Duodenal mucosa (tissue), 2 donors: ENCODE measurements at regions not wholly inside any gene's neighbourhood (a gene's known extent, or its start where the extent isn't known, plus 50 kb on each side); places are given as distances from the start of the nearest gene placed in this dataset.
"Not testable (repeated sequence)": the region's sequence is repeated elsewhere in the genome, so short reads cannot be mapped to it uniquely, and the experiment has no call there.

ENCODE experiments used
- H3K27ac ChIP-seq: one replicate; pipeline ENCODE4 v1.7.0; 2013; ENCODE audit warnings: low read depth, low read length
- H3K27me3 ChIP-seq, 2 donors: one replicate each; pipeline ENCODE4 v1.7.0; 2013; ENCODE audit warnings: low read length in 2 of 2, control low read depth in 1 of 2; ENCODE audit not compliant: insufficient read depth in 2 of 2, control insufficient read depth in 1 of 2
- H3K36me3 ChIP-seq, 2 donors: one replicate each; pipeline ENCODE4 v1.7.0; 2013; ENCODE audit warnings: low read length in 2 of 2, control low read depth in 1 of 2; ENCODE audit not compliant: insufficient read depth in 2 of 2, control insufficient read depth in 1 of 2
- H3K4me1 ChIP-seq, 2 donors: one replicate each; pipeline ENCODE4 v1.7.0; 2013; ENCODE audit warnings: low read length in 2 of 2, control low read depth in 1 of 2; ENCODE audit not compliant: insufficient read depth in 2 of 2, control insufficient read depth in 1 of 2
- H3K4me3 ChIP-seq, 2 donors: one replicate each; pipeline ENCODE4 v1.7.0; 2013; ENCODE audit warnings: low read length in 2 of 2, low read depth in 1 of 2
- H3K9ac ChIP-seq, 2 donors: one replicate each; pipeline ENCODE4 v1.7.0; 2013; ENCODE audit warnings: low read length in 2 of 2, low read depth in 1 of 2
- H3K9me3 ChIP-seq, 2 donors: one replicate each; pipeline ENCODE4 v1.7.0; 2013; ENCODE audit warnings: low read length in 2 of 2, control low read depth in 1 of 2; ENCODE audit not compliant: control insufficient read depth in 1 of 2

- H3K4me3 ChIP-seq: no peak overlapping the region
- no peak overlapping the region for H3K27ac ChIP-seq
- H3K9me3 ChIP-seq: peaks cover 4 to 5% of the 10 kb centered on the region in 2 donors
- H3K36me3 ChIP-seq: no peaks in the 10 kb centered on the region
- no peaks in the 10 kb centered on the region for H3K27me3 ChIP-seq
- H3K9ac ChIP-seq: no peak overlapping the region
- no peaks in the 10 kb centered on the region for H3K4me1 ChIP-seq
Observed at GRCh38 chr13:59435024-59435423, 728.7 kb downstream of the DIAPH3 start.

DNA sequence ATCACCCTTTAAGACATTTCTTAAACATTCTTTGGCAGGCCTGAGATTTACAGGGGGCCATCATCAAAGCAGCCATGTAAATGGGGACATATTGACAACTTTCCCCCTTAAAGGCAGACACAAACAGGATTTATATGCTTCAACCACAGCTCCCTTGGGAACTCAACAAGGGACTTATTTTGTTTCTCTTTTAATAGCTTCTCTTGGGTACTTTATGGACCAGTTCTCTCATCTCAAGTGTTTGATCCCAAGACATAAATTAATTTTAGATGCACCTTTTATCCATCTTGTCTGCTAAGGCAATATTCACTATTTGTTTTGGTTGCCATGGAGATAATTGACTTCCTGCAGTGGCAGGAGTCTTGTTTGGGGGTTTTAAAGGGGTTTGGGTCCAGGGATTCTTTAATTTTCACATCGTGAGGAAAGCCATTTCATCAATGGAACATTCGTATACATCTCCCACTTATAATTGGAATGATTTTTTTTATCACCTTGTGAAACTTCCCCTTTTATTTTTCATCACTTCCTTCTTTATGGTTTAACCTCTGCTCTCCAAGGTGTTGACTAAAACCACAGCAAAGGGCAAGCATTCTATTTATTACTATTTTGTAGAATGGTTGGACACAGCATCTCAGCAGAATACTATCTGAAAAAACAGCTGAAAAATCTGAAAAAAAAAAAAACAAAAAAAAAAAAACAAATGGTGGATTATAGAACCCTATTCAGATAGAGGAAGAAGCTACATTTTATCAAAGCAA is 726.0 kb downstream of the DIAPH3 start:
- Histone ChIP-seq H3K9ac (no peak overlapping the region), H3K4me1 (no peaks in the 10 kb centered on the region), H3K27ac (no peak overlapping the region), H3K4me3 (no peak overlapping the region), H3K9me3 (peaks cover 0 to 5% of the 10 kb centered on the region in 2 donors), H3K27me3 (no peaks in the 10 kb centered on the region), H3K36me3 (no peaks in the 10 kb centered on the region)

GRCh38 chr13:59439776-59440428 is 723.8 kb downstream of the DIAPH3 start:
- Histone ChIP-seq H3K27ac (no peak overlapping the region), H3K27me3 (no peaks in the 10 kb centered on the region), H3K9me3 (no peaks in the 10 kb centered on the region), H3K4me1 (no peaks in the 10 kb centered on the region), H3K9ac (no peak overlapping the region), H3K36me3 (no peaks in the 10 kb centered on the region), H3K4me3 (no peak overlapping the region)

GRCh38 chr13:59441068-59441467 is 722.7 kb downstream of the DIAPH3 start:
- H3K27me3 ChIP-seq, H3K4me3 ChIP-seq: not testable (repeated sequence)

GRCh38 chr13:59441596-59442280 is 722.0 kb downstream of the DIAPH3 start:
- H3K9me3 ChIP-seq: no peaks in the 10 kb centered on the region
- no peak overlapping the region for H3K9ac ChIP-seq
- no peak overlapping the region for H3K4me3 ChIP-seq
- H3K36me3 ChIP-seq: no peaks in the 10 kb centered on the region
- no peak overlapping the region for H3K27ac ChIP-seq
- no peaks in the 10 kb centered on the region for H3K4me1 ChIP-seq
- H3K27me3 ChIP-seq: no peaks in the 10 kb centered on the region

More at GRCh38 chr13:59441068-59441467, 722.7 kb downstream of the DIAPH3 start:
- not testable (repeated sequence) for H3K36me3 ChIP-seq, H3K9ac ChIP-seq, H3K9me3 ChIP-seq, H3K4me1 ChIP-seq, H3K27ac ChIP-seq

DNA sequence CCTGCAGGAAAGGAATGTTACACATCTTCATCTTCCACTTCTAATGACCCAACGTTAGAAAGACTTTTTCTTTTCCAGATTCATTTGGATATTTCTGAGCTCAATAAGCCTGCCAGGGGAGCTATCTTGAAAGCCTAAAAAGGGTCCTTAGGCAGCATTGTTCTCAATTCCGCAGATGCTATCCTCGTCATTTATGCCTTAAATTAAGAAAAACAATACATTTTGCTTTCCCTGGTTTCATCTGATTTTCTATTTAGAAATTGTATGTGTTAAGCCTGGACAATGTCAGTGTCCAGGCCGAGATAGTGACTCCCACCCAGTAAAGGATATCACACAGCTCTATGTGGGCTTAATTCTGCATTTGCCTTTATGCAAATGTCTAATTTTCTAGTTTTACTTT is 721.3 kb downstream of the DIAPH3 start:
- H3K9me3 ChIP-seq: no peaks in the 10 kb centered on the region
- H3K9ac ChIP-seq: no peak overlapping the region
- H3K4me1 ChIP-seq: no peaks in the 10 kb centered on the region
- H3K27ac ChIP-seq: no peak overlapping the region
- no peaks in the 10 kb centered on the region for H3K36me3 ChIP-seq
- no peak overlapping the region for H3K4me3 ChIP-seq
- H3K27me3 ChIP-seq: no peaks in the 10 kb centered on the region

GRCh38 chr13:59442944-59443486 is 720.7 kb downstream of the DIAPH3 start:
- H3K27ac ChIP-seq: no peak overlapping the region
- no peak overlapping the region for H3K9ac ChIP-seq
- H3K9me3 ChIP-seq: no peaks in the 10 kb centered on the region
- no peak overlapping the region for H3K4me3 ChIP-seq
- no peaks in the 10 kb centered on the region for H3K36me3 ChIP-seq
- H3K27me3 ChIP-seq: no peaks in the 10 kb centered on the region
- no peaks in the 10 kb centered on the region for H3K4me1 ChIP-seq

DNA sequence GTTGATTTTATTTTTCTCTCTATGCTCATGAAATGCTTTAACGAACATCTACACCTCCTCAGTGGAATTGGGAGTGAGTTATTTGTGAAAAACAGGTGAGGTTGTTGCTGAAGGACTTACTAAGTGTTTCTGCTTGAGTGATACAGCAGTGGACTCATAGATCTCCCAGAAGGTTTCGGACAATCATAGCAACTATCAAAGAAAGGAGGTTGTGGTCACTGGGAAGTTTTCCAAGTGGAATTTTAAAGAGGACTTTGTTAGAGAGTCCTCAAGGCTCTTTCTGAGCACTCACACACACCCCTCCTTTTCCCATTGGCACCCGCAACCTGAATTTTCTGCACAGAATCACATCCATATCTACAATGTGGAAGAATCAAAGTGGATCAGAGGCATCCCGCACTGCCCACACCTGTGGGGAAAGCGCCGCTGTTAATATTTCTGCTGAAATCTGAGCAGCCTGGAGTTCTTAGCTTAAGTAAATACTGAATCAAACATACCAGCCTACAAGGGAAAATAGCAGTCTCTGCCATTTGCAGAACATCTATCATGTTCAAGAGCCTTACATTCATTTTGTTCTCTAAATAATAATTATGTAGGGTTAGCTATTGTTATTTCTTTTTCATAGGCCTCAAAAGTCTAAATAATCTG is 719.4 kb downstream of the DIAPH3 start:
- H3K27ac ChIP-seq: no peak overlapping the region
- H3K9me3 ChIP-seq: no peaks in the 10 kb centered on the region
- no peak overlapping the region for H3K9ac ChIP-seq
- H3K36me3 ChIP-seq: no peaks in the 10 kb centered on the region
- H3K27me3 ChIP-seq: no peaks in the 10 kb centered on the region
- H3K4me3 ChIP-seq: no peak overlapping the region
- H3K4me1 ChIP-seq: no peaks in the 10 kb centered on the region

- H3K36me3 ChIP-seq: no peaks in the 10 kb centered on the region
- no peaks in the 10 kb centered on the region for H3K9me3 ChIP-seq
- H3K4me1 ChIP-seq: no peaks in the 10 kb centered on the region
- no peak overlapping the region for H3K27ac ChIP-seq
- H3K27me3 ChIP-seq: no peaks in the 10 kb centered on the region
- no peak overlapping the region for H3K4me3 ChIP-seq
- no peak overlapping the region for H3K9ac ChIP-seq
Observed at GRCh38 chr13:59445812-59446211, 717.9 kb downstream of the DIAPH3 start.

GRCh38 chr13:59446391-59446790 is 717.3 kb downstream of the DIAPH3 start:
- Histone ChIP-seq H3K4me3 (no peak overlapping the region), H3K36me3 (no peaks in the 10 kb centered on the region), H3K27me3 (no peaks in the 10 kb centered on the region)

More at GRCh38 chr13:59446391-59446790, 717.3 kb downstream of the DIAPH3 start:
- Histone ChIP-seq H3K4me1 (no peaks in the 10 kb centered on the region), H3K9me3 (no peaks in the 10 kb centered on the region), H3K9ac (no peak overlapping the region), H3K27ac (no peak overlapping the region)
